T-cell (primary cell): ENCODE measurements at regions not wholly inside any gene's neighbourhood (a gene's known extent, or its start where the extent isn't known, plus 50 kb on each side); places are given as distances from the start of the nearest gene placed in this dataset.

ENCODE experiments used
- ATAC-seq, 4 experiments: fragments of 200-7000 bp in 3 of 4; fragments of 150-1000 bp in 1 of 4; cut with Tn5 transposase; replicated peaks in 1 of 4; 1 replicate in 3 of 4; 2 replicates in 1 of 4; pipeline ENCODE4 v1.10.0; 2021; ENCODE audit warnings: moderate library complexity in 3 of 4, mild to moderate bottlenecking in 2 of 4, moderate number of reproducible peaks in 1 of 4
- CTCF ChIA-PET, 2 donors: fragments of 300-600 bp; sonication (Branson Sonifier 250); formaldehyde crosslinking; loops; one replicate each; lab custom pipeline; 2022; ENCODE audit warnings: antibody characterized with exemption in 2 of 2; lab: Charles Lee
- POLR2A ChIA-PET, 2 donors: fragments of 300-600 bp; sonication (Branson Sonifier 250); formaldehyde crosslinking; loops; one replicate each; lab custom pipeline; 2022; ENCODE audit warnings: antibody characterized with exemption in 2 of 2; lab: Charles Lee
- DNase-seq, 35 experiments: peaks; one replicate each; pipeline versions ENCODE4 v3.0.0 to v3.0.0-alpha.2; 2013 to 2023
- H3K27ac ChIP-seq: one replicate; pipeline ENCODE4 v1.5.1; 2013; ENCODE audit warnings: low read length
- H3K27me3 ChIP-seq, 2 experiments: replicated peaks in 1 of 2; 1 replicate in 1 of 2; 2 replicates in 1 of 2; pipeline versions ENCODE4 v1.6.1 to v1.7.0; 2013; ENCODE audit warnings: low read length in 1 of 2, mixed read lengths in 1 of 2; ENCODE audit not compliant: control insufficient read depth in 2 of 2, insufficient read depth in 2 of 2; ENCODE audit errors: extremely low read depth in 1 of 2
- H3K36me3 ChIP-seq, 2 donors: 1 replicate in 1 of 2; 2 replicates in 1 of 2; pipeline versions ENCODE4 v1.6.1 to v1.7.0; 2013; ENCODE audit warnings: low read length in 1 of 2; ENCODE audit not compliant: control insufficient read depth in 2 of 2, insufficient read depth in 1 of 2; ENCODE audit errors: extremely low read depth in 1 of 2
- H3K4me1 ChIP-seq, 2 experiments: 1 replicate in 1 of 2; 2 replicates in 1 of 2; pipeline versions ENCODE4 v1.6.1 to v1.7.0; 2013; ENCODE audit warnings: low read length in 2 of 2, mixed read lengths in 1 of 2; ENCODE audit not compliant: insufficient read depth in 2 of 2, control insufficient read depth in 1 of 2; ENCODE audit errors: extremely low read depth in 1 of 2
- H3K4me3 ChIP-seq, 2 donors: 1 replicate in 1 of 2; 2 replicates in 1 of 2; pipeline versions ENCODE4 v1.5.1 to v1.7.0; 2013; ENCODE audit warnings: mild to moderate bottlenecking in 2 of 2, low read length in 1 of 2, moderate library complexity in 1 of 2; ENCODE audit not compliant: control insufficient read depth in 1 of 2; ENCODE audit errors: extremely low read depth in 1 of 2
- H3K9me3 ChIP-seq: 2 replicates; pipeline ENCODE4 v1.7.0; 2013
- H3K27ac Mint-ChIP-seq, 2 donors: one replicate each; pipeline ENCODE4 v1.8.0; 2020 to 2021; ENCODE audit warnings: mild to moderate bottlenecking in 2 of 2, mixed read lengths in 2 of 2
- H3K27me3 Mint-ChIP-seq, 2 donors: one replicate each; pipeline ENCODE4 v1.8.0; 2021 to 2022; ENCODE audit warnings: mixed read lengths in 2 of 2
- H3K36me3 Mint-ChIP-seq: one replicate; pipeline ENCODE4 v1.8.0; 2021; ENCODE audit warnings: mixed read lengths
- H3K4me1 Mint-ChIP-seq, 3 donors: one replicate each; pipeline ENCODE4 v1.8.0; 2020 to 2022; ENCODE audit warnings: mixed read lengths in 3 of 3, mild to moderate bottlenecking in 1 of 3
- H3K4me3 Mint-ChIP-seq, 3 donors: one replicate each; pipeline ENCODE4 v1.8.0; 2020 to 2022; ENCODE audit warnings: mild to moderate bottlenecking in 3 of 3, mixed read lengths in 3 of 3, moderate library complexity in 3 of 3
- H3K9me3 Mint-ChIP-seq, 3 donors: one replicate each; pipeline ENCODE4 v1.8.0; 2020 to 2022; ENCODE audit warnings: mixed read lengths in 3 of 3
- WGBS: methylation state at CpG from one replicate; pipeline ENCODE4 v1.1.5; 2013; ENCODE audit warnings: missing lambda C conversion rate; ENCODE audit not compliant: insufficient coverage; 5-methylcytosine and 5-hydroxymethylcytosine counted together

DNA sequence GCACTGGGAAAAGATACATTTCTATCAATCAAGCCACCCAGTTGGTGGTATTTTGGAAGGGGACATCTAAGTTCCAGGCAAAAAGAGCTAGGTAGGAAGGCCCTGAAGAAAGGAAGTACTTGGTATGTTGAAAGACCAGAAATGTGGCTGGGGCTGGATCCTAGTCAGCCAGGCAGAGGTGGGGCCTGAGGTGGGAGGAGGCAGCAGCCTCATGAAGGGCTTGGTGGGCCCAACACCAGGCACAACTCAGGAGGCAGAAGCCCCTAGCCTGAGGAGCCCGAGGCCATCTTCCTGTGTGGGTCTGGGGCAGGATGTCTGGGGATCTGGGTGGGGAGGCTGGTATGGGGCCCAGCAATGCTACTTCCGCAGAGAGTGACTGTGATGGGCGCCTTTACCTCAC, 105.9 kb downstream of the SALL1 start:
- DNase-seq (no peak), ATAC-seq (no peak)
- H3K4me3 Mint-ChIP-seq = no peak overlapping the region
- no peak overlapping the region for H3K27ac ChIP-seq
- peaks cover 0 to 3% of the 10 kb centered on the region in 2 experiments for H3K27me3 ChIP-seq
- no peaks in the 10 kb centered on the region for H3K4me1 ChIP-seq
- ChIA-PET CTCF (no interaction called here), POLR2A (no interaction called here)
- H3K27me3 Mint-ChIP-seq = peaks cover 7 to 12% of the 10 kb centered on the region in 2 donors
- no CpG with 5 or more reads among the region's 3 CpGs for WGBS
- no peaks in the 10 kb centered on the region for H3K9me3 ChIP-seq
- H3K4me3 ChIP-seq = no peak overlapping the region
- no peaks in the 10 kb centered on the region for H3K4me1 Mint-ChIP-seq
- no peak overlapping the region for H3K27ac Mint-ChIP-seq
- H3K36me3 ChIP-seq = no peaks in the 10 kb centered on the region
- H3K9me3 Mint-ChIP-seq = peaks cover 0 to 4% (median 0%) of the 10 kb centered on the region in 3 donors
- H3K36me3 Mint-ChIP-seq = no peaks in the 10 kb centered on the region

GRCh38 chr16:51041546-51041945, 109.5 kb downstream of the SALL1 start:
- Histone ChIP-seq H3K9me3 (no peaks in the 10 kb centered on the region), H3K36me3 (no peaks in the 10 kb centered on the region), H3K4me3 (no peak overlapping the region), H3K27ac (no peak overlapping the region), H3K27me3 (peaks cover 0 to 5% of the 10 kb centered on the region in 2 experiments), H3K4me1 (no peaks in the 10 kb centered on the region)
- Mint-ChIP-seq H3K27me3 (peaks cover 21 to 23% of the 10 kb centered on the region in 2 donors), H3K36me3 (no peaks in the 10 kb centered on the region), H3K27ac (no peak overlapping the region), H3K4me1 (no peaks in the 10 kb centered on the region), H3K4me3 (no peak overlapping the region), H3K9me3 (no peaks in the 10 kb centered on the region)
- POLR2A ChIA-PET = no interaction called here
- CTCF ChIA-PET = no interaction called here
- WGBS = no CpG with 5 or more reads among the region's 6 CpGs
- DNase-seq = no peak
- ATAC-seq = no peak

GRCh38 chr16:51040637-51041036, 110.4 kb downstream of the SALL1 start:
- Histone ChIP-seq H3K9me3 (no peaks in the 10 kb centered on the region), H3K4me3 (no peak overlapping the region), H3K27me3 (peaks cover 0 to 5% of the 10 kb centered on the region in 2 experiments), H3K4me1 (no peaks in the 10 kb centered on the region), H3K36me3 (no peaks in the 10 kb centered on the region), H3K27ac (no peak overlapping the region)
- ATAC-seq (no peak), DNase-seq (no peak)
- Mint-ChIP-seq H3K36me3 (no peaks in the 10 kb centered on the region), H3K9me3 (no peaks in the 10 kb centered on the region), H3K27ac (no peak overlapping the region), H3K27me3 (peaks cover 21 to 23% of the 10 kb centered on the region in 2 donors), H3K4me1 (no peaks in the 10 kb centered on the region), H3K4me3 (no peak overlapping the region)
- CTCF ChIA-PET = no interaction called here
- POLR2A ChIA-PET = no interaction called here

- ATAC-seq (no peak), DNase-seq (no peak)
- Mint-ChIP-seq H3K4me3 (no peak overlapping the region), H3K9me3 (no peaks in the 10 kb centered on the region), H3K36me3 (no peaks in the 10 kb centered on the region), H3K27ac (no peak overlapping the region), H3K4me1 (no peaks in the 10 kb centered on the region), H3K27me3 (peaks cover 21 to 23% of the 10 kb centered on the region in 2 donors)
- Histone ChIP-seq H3K36me3 (no peaks in the 10 kb centered on the region), H3K9me3 (no peaks in the 10 kb centered on the region), H3K4me3 (no peak overlapping the region), H3K4me1 (no peaks in the 10 kb centered on the region), H3K27me3 (peaks cover 0 to 5% of the 10 kb centered on the region in 2 experiments), H3K27ac (no peak overlapping the region)
- ChIA-PET POLR2A (no interaction called here), CTCF (no interaction called here)
- WGBS = 57% methylated on average over 12 of the region's 14 CpGs
Measured at GRCh38 chr16:51039638-51040331, 111.3 kb downstream of the SALL1 start.

DNA sequence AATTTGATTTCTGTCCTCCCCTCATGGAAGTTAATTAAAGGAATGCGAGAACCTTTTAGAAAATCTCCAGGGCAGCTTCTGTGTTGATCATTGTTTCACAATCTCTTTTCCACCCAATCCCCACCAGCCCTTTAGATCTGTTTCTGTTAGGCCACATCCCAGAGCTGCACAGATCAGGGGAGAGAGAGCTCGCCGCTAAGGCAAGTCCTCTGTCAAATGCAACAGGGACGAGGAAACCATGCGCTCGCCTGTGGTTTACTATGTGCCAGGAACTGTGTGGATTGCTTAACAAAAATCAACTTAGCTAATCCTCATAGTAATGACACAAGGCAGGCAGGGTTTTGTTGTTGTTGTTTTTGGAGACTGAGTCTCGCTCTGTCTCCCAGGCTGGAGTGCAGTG, 115.4 kb downstream of the SALL1 start:
- no peak overlapping the region for H3K4me3 Mint-ChIP-seq

GRCh38 chr16:51035110-51035498, 116.0 kb downstream of the SALL1 start:
- 75% methylated on average over 1 of the region's 3 CpGs for WGBS
- Mint-ChIP-seq H3K27ac (no peak overlapping the region), H3K9me3 (no peaks in the 10 kb centered on the region), H3K4me1 (no peaks in the 10 kb centered on the region), H3K4me3 (no peak overlapping the region), H3K36me3 (no peaks in the 10 kb centered on the region), H3K27me3 (peaks cover 16% of the 10 kb centered on the region in 2 donors)
- ATAC-seq = no peak
- no peaks in the 10 kb centered on the region for H3K4me1 ChIP-seq
- H3K9me3 ChIP-seq = no peaks in the 10 kb centered on the region
- POLR2A ChIA-PET = no interaction called here
- H3K36me3 ChIP-seq = no peaks in the 10 kb centered on the region
- H3K4me3 ChIP-seq = no peak overlapping the region
- DNase-seq = no peak
- CTCF ChIA-PET = no interaction called here
- no peak overlapping the region for H3K27ac ChIP-seq
- peaks cover 0 to 2% of the 10 kb centered on the region in 2 experiments for H3K27me3 ChIP-seq

More for the DNA sequence above, 115.4 kb downstream of the SALL1 start:
- no peaks in the 10 kb centered on the region for H3K9me3 Mint-ChIP-seq
- H3K4me1 Mint-ChIP-seq = no peaks in the 10 kb centered on the region
- Histone ChIP-seq H3K4me3 (no peak overlapping the region), H3K4me1 (no peaks in the 10 kb centered on the region), H3K27ac (no peak overlapping the region), H3K9me3 (no peaks in the 10 kb centered on the region), H3K27me3 (peaks cover 0 to 2% of the 10 kb centered on the region in 2 experiments), H3K36me3 (no peaks in the 10 kb centered on the region)
- DNase-seq (no peak), ATAC-seq (no peak)
- no peaks in the 10 kb centered on the region for H3K36me3 Mint-ChIP-seq
- 78% methylated on average over 3 of the region's 7 CpGs for WGBS
- CTCF ChIA-PET = no interaction called here
- no peak overlapping the region for H3K27ac Mint-ChIP-seq
- H3K27me3 Mint-ChIP-seq = peaks cover 17 to 21% of the 10 kb centered on the region in 2 donors
- POLR2A ChIA-PET = no interaction called here
